Neural cell (in vitro differentiated cells): ENCODE measurements at regions not wholly inside any gene's neighbourhood (a gene's known extent, or its start where the extent isn't known, plus 50 kb on each side); places are given as distances from the start of the nearest gene placed in this dataset.

ENCODE experiments used
- H2AFZ ChIP-seq: fragments of 200-600, 300-800 bp; sonication (generic), shearing (Covaris generic); 2 replicates; pipeline ENCODE4 v1.6.0; 2014; ENCODE audit warnings: low read depth, mild to moderate bottlenecking, antibody characterized with exemption, low read length, moderate library complexity
- H3F3A ChIP-seq: fragments of 200-600 bp; shearing (Covaris generic); 2 replicates; pipeline ENCODE4 v1.6.1; 2016; ENCODE audit warnings: mild to moderate bottlenecking, moderate library complexity, mixed read lengths, antibody characterized with exemption, low read length; ENCODE audit not compliant: insufficient read depth, poor library complexity, severe bottlenecking
- H3K27ac ChIP-seq: fragments of 200-600, 300-800 bp; sonication (generic), shearing (Covaris generic); 2 replicates; pipeline ENCODE4 v1.5.1; 2014; ENCODE audit warnings: mild to moderate bottlenecking, low read length, moderate library complexity
- H3K27me3 ChIP-seq: fragments of 300-800, 200-600 bp; sonication (generic), shearing (Covaris generic); 2 replicates; pipeline ENCODE4 v1.6.0; 2014; ENCODE audit warnings: mild to moderate bottlenecking, low read depth, low read length, moderate library complexity; ENCODE audit not compliant: insufficient read depth
- H3K36me3 ChIP-seq: fragments of 300-800, 200-600 bp; sonication (generic), shearing (Covaris generic); 2 replicates; pipeline ENCODE4 v1.5.1; 2014; ENCODE audit warnings: mild to moderate bottlenecking, antibody characterized with exemption, low read length, moderate library complexity; ENCODE audit not compliant: insufficient read depth
- H3K4me2 ChIP-seq: fragments of 300-800, 200-600 bp; sonication (generic), shearing (Covaris generic); 2 replicates; pipeline ENCODE4 v1.6.0; 2014; ENCODE audit warnings: mild to moderate bottlenecking, low read length
- H3K4me3 ChIP-seq: fragments of 300-800, 200-600 bp; sonication (generic), shearing (Covaris generic); 2 replicates; pipeline ENCODE4 v1.5.1; 2014; ENCODE audit warnings: mild to moderate bottlenecking, low read length, moderate library complexity
- H3K79me2 ChIP-seq: fragments of 200-600 bp; shearing (Covaris generic); replicated peaks from 2 replicates; pipeline ENCODE4 v1.6.0; 2014; ENCODE audit warnings: mild to moderate bottlenecking, low read length, moderate library complexity; ENCODE audit not compliant: insufficient read depth
- H3K9ac ChIP-seq: fragments of 300-800, 200-600 bp; sonication (generic), shearing (Covaris generic); 2 replicates; pipeline ENCODE4 v1.6.1; 2016; ENCODE audit warnings: mild to moderate bottlenecking, low read length, mixed read lengths
- H3K9me2 ChIP-seq: fragments of 200-600 bp; shearing (Covaris generic); 2 replicates; pipeline ENCODE4 v1.6.1; 2016; ENCODE audit warnings: mild to moderate bottlenecking, low read length, mixed read lengths; ENCODE audit not compliant: insufficient read depth
- H3K9me3 ChIP-seq: fragments of 200-600, 300-800 bp; sonication (generic), shearing (Covaris generic); 2 replicates; pipeline ENCODE4 v1.6.1; 2016; ENCODE audit warnings: mild to moderate bottlenecking, mixed run types, low read length, moderate library complexity, mixed read lengths
- H4K20me1 ChIP-seq: fragments of 200-600 bp; shearing (Covaris generic); 2 replicates; pipeline ENCODE4 v1.6.1; 2016; ENCODE audit warnings: mild to moderate bottlenecking, mixed run types; ENCODE audit not compliant: insufficient read depth
- CTCF ChIP-seq: fragments of 450-650 bp; IDR thresholded peaks from 2 replicates; pipeline ENCODE4 v1.5.1; 2014; ENCODE audit warnings: antibody characterized with exemption, mild to moderate bottlenecking, moderate library complexity; ENCODE audit not compliant: poor library complexity, severe bottlenecking
- EP300 ChIP-seq: fragments of 450-650 bp; conservative IDR thresholded peaks from 2 replicates; pipeline ENCODE4 v1.6.1; 2014; ENCODE audit warnings: antibody characterized with exemption, mild to moderate bottlenecking, moderate library complexity; ENCODE audit not compliant: poor library complexity, severe bottlenecking
- EZH2 ChIP-seq: fragments of 200-600, 300-800 bp; shearing (Covaris generic), sonication (generic); IDR thresholded peaks from 2 replicates; pipeline ENCODE4 v1.6.1; 2014; ENCODE audit warnings: antibody characterized with exemption, low read length, borderline replicate concordance, mild to moderate bottlenecking; ENCODE audit not compliant: insufficient read depth, poor library complexity, severe bottlenecking
- MXI1 ChIP-seq: fragments of 450-650 bp; conservative IDR thresholded peaks from 2 replicates; pipeline ENCODE4 v1.6.1; 2014; ENCODE audit warnings: antibody characterized with exemption, mild to moderate bottlenecking; ENCODE audit not compliant: poor library complexity, severe bottlenecking
- POLR2AphosphoS5 ChIP-seq: IDR thresholded peaks from 2 replicates; pipeline ENCODE4 v1.6.1; 2012
- RAD21 ChIP-seq: fragments of 450-650 bp; conservative IDR thresholded peaks from 2 replicates; pipeline ENCODE4 v1.6.1; 2014; ENCODE audit warnings: antibody characterized with exemption, mild to moderate bottlenecking, moderate library complexity
- REST ChIP-seq: IDR thresholded peaks from 2 replicates; pipeline ENCODE4 v1.6.1; 2012; ENCODE audit warnings: borderline replicate concordance
- SMC3 ChIP-seq: fragments of 450-650 bp; conservative IDR thresholded peaks from 2 replicates; pipeline ENCODE4 v1.6.1; 2014; ENCODE audit warnings: antibody characterized with exemption, mild to moderate bottlenecking, moderate library complexity; ENCODE audit not compliant: poor library complexity
- TAF1 ChIP-seq: IDR thresholded peaks from 2 replicates; pipeline ENCODE4 v1.6.1; 2012; ENCODE audit warnings: low read depth

DNA sequence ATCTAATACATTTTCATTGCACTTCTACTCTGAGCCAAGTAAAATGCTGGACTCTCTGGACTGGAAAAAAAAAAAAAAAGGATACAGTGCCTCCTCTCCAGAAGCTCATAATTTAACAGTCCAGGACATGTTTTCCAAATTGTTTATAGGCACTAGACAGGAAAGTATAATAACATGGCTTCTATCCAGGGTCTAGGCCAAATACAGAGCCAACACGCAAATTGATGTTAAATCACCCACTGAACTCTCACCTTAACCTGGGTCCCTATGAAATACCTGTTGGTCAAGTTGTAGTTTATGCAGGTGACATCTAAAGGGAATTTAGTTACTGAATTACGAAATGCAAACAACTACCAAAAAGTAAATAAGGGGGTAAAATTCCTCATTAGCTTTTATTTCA, 428.7 kb upstream of the LUZP2 start:
- H3K27ac ChIP-seq: no peak overlapping the region
- no peaks in the 10 kb centered on the region for H4K20me1 ChIP-seq
- peaks cover 5% of the 10 kb centered on the region for H3F3A ChIP-seq
- H3K9me3 ChIP-seq: no peaks in the 10 kb centered on the region
- no peak overlapping the region for H3K4me3 ChIP-seq
- no peaks in the 10 kb centered on the region for H3K27me3 ChIP-seq
- no peak overlapping the region for H3K9ac ChIP-seq
- H3K4me2 ChIP-seq: no peak overlapping the region
- H3K36me3 ChIP-seq: no peaks in the 10 kb centered on the region
- no peaks in the 10 kb centered on the region for H3K79me2 ChIP-seq
- no peaks in the 10 kb centered on the region for H3K9me2 ChIP-seq
- H2AFZ ChIP-seq: no peak overlapping the region
- TF ChIP-seq REST (no peak), EP300 (no peak), EZH2 (no peak)

- no peaks in the 10 kb centered on the region for H3K27me3 ChIP-seq
- H3K9me2 ChIP-seq: no peaks in the 10 kb centered on the region
- H3K9me3 ChIP-seq: no peaks in the 10 kb centered on the region
- H3K79me2 ChIP-seq: no peaks in the 10 kb centered on the region
- TF ChIP-seq CTCF: no peak
- TF ChIP-seq EP300: no peak
- H3K4me2 ChIP-seq: no peak overlapping the region
- no peak overlapping the region for H3K9ac ChIP-seq
- H3K4me3 ChIP-seq: no peak overlapping the region
- H3K27ac ChIP-seq: no peak overlapping the region
- H4K20me1 ChIP-seq: no peaks in the 10 kb centered on the region
- no peaks in the 10 kb centered on the region for H3F3A ChIP-seq
- no peak overlapping the region for H2AFZ ChIP-seq
- H3K36me3 ChIP-seq: no peaks in the 10 kb centered on the region
Observed at GRCh38 chr11:24070435-24070834, 426.4 kb upstream of the LUZP2 start.

GRCh38 chr11:24078018-24078417, 418.8 kb upstream of the LUZP2 start:
- H3K79me2 ChIP-seq: no peaks in the 10 kb centered on the region
- H3K4me3 ChIP-seq: no peak overlapping the region
- TF ChIP-seq POLR2AphosphoS5 (no peak), SMC3 (no peak), MXI1 (no peak), TAF1 (no peak), RAD21 (no peak), CTCF (no peak), EP300 (no peak), REST (no peak), EZH2 (no peak)
- H3K9me2 ChIP-seq: no peaks in the 10 kb centered on the region
- peaks cover 4% of the 10 kb centered on the region for H3F3A ChIP-seq
- no peak overlapping the region for H3K9ac ChIP-seq
- no peaks in the 10 kb centered on the region for H3K36me3 ChIP-seq
- H3K4me2 ChIP-seq: no peak overlapping the region
- no peak overlapping the region for H2AFZ ChIP-seq
- no peaks in the 10 kb centered on the region for H3K27me3 ChIP-seq
- no peaks in the 10 kb centered on the region for H3K9me3 ChIP-seq
- H4K20me1 ChIP-seq: no peaks in the 10 kb centered on the region
- no peak overlapping the region for H3K27ac ChIP-seq
